T follicular helper cell (primary cell): ENCODE measurements at regions not wholly inside any gene's neighbourhood (a gene's known extent, or its start where the extent isn't known, plus 50 kb on each side); places are given as distances from the start of the nearest gene placed in this dataset.
"Not testable (repeated sequence)": the region's sequence is repeated elsewhere in the genome, so short reads cannot be mapped to it uniquely, and the experiment has no call there.

ENCODE experiments used
- DNase-seq: peaks from one replicate; pipeline ENCODE4 v3.0.0-alpha.2; 2020; ENCODE audit warnings: low read depth

DNA sequence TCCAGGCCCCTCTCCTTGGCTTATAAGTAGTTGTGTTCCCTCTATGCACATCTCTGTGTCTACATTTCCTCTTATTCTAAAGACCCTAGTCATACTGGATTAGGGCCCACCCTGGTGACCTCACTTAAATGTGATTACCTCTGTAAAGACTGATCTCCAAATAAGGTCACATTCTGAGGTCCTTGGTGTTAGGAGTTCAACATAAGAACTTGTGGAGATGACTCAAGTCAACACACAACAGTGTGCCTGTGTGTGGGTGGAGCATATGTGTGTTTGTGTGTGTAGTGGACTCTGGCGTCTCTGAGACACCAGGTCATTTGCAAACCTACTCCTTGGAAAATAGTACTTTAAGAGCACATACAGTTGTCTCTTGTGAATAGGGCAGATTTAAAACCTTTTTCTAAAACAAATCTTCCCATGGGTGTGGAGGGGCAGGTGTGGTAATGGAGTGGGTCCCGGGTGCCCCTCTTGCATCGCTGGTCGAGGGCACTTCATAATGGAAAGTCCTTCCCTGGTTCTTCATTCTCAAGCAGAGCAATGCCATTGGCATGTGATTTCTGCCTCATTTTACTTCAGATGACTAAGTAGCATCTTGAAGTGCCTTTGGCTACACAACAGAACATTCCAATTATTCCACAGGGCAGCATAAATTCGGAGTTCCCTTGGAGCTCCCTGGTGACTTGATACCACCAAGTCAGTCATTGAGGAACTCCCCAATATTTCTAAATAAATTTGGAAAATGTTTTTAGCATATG, 84.4 kb downstream of the C9orf152 start:
- DNase-seq: no peak

DNA sequence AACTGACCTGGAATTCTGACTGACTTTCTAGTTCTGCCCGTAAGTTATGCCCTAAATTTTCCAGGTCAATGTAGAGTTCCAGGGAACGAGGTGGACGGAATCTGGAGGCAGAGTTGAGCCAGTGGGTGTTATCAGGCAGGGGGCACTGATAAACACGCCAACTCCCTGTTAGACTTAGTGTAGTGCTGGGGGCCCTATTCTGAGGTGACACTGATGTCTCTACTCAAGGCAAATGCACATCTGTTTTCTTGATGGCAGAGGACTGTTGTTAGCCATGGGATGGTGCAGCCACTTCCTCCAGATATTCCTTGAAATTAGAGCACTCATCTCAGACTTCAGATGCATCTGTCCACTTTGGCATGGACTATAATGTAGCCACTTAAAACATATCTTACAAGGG, 83.5 kb downstream of the C9orf152 start:
- no peak for DNase-seq

GRCh38 chr9:110125207-110125751, 82.7 kb downstream of the C9orf152 start:
- no peak for DNase-seq

- DNase-seq: no peak
These were observed 82.1 kb downstream of the C9orf152 start for GRCh38 chr9:110125763-110126351.

- DNase-seq: no peak
These were observed 81.4 kb downstream of the C9orf152 start for GRCh38 chr9:110126499-110126941.

- DNase-seq: no peak
These were observed 80.7 kb downstream of the C9orf152 start for GRCh38 chr9:110126986-110127864.

DNA sequence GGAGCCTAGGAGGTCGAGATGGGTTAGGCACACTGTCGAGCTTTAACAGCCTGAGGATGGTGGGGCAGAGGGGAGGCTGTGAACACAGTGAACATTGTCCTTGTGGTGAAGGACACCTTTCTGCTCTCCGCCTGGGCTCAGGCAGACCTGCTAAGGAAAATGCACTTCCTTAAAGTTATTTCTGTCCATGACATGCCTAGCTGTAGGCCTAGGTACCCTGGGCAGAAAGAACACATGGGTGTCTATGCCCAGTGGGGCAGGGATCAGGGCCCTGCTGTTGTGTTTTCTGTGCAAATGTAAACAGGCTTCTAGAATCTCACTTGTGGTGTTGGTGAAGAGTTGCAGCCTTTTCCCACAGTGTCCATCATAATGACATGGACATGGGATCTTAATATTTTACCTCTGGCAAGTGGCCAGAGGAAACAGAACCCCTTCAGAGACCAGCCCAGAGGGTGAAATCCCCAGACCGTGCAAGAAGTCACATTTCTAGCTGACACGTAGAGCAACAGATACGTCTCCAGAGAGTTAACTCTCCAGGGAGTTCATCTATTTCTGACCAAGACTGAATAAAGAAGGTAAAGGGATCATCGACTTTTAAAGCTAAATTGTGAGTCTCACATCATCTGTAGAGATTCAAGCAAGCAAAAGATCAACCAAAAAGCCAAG, 79.2 kb downstream of the C9orf152 start:
- no peak for DNase-seq

DNA sequence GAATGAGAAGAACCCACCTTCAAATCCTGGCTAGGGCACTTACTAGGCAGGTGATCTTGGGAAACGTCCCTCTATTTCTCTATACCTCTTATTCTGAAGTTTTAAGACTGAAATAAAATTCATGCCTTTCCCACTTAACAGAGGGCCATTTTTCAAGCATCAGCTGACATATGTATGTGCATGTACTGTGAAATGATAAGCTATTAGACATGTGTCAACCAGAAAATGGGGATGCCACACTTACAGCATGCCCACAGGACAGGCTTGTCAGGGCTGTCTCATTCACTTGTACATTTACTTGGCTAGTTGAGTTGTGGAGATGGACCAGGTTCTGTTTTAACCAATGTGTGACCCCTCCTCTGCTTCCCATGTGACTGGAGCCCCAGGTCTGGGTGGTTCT, 78.5 kb downstream of the C9orf152 start:
- no peak for DNase-seq

DNA sequence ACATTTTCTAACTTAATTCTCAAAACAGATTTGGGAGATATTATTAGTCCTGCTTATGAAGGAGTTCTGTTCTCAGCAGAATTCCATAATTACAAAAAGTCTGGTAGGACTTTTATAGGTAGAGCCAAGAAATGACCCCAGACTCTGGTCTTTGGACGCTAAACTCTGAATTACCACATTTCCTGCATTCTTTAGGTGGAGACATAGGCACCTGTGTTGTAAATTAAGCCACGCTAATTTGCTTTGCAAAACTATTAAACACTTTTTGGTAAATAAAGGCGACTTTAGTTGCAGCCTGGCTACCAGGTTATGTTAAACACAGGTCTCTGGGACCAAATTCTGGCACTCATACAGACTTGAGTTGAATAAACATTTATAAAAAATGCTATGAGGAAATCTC, 77.7 kb downstream of the C9orf152 start:
- no peak for DNase-seq

DNA sequence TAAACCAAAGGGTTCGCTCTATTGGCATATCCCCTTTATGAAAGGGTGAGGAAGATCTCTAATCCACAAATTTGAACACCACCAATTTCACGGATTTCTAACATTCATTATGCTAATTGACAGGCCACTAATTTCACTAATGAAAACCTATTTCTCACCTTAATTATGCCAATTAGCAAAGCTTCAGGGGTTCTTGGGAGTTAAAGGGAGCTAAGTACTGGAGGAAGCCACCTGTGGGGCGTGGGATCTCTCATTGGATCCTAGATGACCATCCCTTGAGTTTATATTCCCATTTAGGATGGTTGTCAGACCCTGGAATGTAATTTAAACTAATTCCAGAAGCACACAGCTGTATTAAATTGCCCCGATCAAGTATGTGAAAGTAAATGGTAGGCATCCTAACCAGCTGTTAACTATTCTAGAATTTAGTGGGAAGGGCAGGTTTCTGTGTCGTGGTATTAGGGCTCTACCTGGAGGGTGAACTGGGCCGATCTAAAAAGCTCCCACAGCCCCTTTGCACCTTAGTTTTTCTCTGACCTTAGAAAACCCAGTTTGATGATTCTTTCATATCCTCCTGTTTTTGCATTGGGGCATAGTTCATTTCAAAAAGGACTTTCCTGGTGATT, 77.1 kb downstream of the C9orf152 start:
- DNase-seq: no peak

GRCh38 chr9:110131499-110131898, 76.5 kb downstream of the C9orf152 start:
- no peak for DNase-seq

DNA sequence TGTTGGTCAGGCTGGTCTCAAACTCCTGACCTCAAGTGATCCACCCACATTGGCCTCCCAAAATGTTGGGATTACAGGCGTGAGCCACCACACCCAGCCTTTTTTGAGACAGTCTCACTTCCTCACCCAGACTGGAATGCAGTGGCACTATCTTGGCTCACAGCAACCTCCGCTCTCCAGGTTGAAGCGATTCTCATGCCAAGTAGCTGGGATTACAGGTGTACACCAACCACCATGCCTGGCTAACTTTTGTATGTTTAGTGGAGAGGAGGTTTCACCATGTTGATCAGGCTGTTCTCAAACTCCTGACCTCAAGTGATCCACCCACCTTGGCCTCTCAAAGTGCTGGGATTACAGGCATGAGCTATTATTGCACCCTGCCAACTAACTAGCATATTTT, 75.4 kb downstream of the C9orf152 start:
- not testable (repeated sequence) for DNase-seq

DNA sequence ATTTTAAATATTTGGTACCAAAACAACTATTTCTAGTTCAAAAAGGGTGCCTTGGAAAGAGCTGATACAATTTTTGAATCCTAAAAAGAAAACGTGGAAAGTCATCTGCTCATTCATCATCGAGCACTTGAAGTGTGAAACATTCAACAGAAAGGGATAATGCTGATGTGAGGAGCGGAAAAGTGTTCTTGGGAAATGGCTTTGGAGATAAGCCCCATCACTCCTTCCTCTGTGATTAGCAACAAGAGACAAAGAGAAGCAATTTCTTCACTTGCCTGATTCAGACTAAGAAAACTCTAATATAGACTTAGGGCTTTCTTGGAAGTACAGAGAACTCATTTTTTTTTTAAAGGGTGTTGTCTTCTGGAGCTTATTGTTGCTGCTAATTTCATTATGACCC, 74.9 kb downstream of the C9orf152 start:
- DNase-seq: no peak

GRCh38 chr9:110133608-110134210, 74.2 kb downstream of the C9orf152 start:
- no peak for DNase-seq

DNA sequence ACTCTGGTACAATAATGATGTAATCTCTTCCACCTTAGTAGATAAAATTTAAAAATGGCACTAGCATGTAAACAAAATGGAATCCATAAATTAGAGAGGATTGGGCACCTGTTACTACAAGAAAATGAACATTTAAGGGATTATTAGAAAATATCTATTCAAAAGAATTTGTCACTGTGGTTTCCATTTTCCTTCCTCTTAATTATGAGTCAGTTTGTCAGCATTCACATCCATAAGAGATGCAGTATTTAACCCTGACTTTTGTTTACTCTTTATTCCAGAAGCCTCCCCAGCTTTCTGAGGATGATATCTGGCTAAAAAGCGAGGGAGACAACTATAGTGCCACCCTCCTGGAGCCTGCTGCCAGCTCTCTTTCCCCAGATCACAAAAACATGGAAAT, 72.1 kb downstream of the C9orf152 start:
- no peak for DNase-seq

DNA sequence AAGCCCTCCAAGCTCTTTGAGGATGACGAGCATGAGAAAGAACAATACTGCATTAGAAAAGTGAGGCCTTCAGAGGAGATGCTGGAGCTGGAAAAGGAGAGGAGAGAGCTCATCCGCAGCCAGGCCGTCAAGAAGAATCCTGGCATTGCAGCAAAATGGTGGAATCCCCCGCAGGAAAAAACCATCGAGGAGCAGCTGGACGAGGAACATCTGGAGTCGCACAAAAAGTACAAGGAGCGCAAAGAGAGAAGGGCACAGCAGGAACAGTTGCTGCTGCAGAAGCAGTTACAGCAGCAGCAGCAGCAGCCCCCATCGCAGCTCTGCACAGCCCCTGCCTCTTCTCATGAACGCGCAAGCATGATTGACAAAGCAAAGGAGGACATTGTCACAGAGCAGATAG, 71.2 kb downstream of the C9orf152 start:
- DNase-seq: no peak

DNA sequence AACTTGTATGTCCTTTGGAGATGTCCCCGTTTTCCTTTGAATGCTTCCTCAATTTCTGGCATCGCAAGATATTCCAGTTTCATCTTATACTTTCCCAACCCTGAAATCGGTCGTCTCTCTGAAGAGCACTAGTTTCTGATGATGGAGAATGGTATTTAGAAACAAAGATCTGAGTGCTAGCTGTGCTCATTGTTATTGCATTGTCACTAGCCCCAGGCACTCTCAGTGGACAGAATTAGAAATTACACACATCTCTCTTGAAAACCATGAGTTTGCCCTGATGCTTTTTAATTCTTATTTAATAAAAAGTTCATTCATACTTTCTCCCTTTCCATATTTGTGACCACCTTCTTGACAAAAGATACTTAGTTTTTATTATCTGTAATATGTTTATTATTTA, 67.7 kb downstream of the C9orf152 start:
- DNase-seq: no peak

- no peak for DNase-seq
These were observed 66.6 kb downstream of the C9orf152 start for GRCh38 chr9:110141227-110141793.

DNA sequence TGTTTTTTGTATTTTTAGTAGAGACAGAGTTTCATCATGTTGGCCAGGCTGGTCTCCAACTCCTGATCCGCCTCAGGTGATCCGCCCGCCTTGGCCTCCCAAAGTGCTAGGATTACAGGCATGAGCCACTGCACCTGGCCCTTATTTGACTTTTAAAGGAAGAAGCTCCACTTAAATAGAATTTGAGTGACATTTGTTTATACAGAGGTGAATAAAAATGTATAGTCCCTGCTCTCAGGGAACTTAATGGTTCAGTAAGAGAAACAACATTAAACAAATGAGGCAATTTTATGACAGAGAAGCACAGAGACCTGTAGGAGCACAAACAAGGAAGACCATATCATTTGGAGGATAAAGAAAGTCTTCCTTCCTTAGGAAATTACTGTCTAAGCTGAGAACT, 65.7 kb downstream of the C9orf152 start:
- DNase-seq: no peak

DNA sequence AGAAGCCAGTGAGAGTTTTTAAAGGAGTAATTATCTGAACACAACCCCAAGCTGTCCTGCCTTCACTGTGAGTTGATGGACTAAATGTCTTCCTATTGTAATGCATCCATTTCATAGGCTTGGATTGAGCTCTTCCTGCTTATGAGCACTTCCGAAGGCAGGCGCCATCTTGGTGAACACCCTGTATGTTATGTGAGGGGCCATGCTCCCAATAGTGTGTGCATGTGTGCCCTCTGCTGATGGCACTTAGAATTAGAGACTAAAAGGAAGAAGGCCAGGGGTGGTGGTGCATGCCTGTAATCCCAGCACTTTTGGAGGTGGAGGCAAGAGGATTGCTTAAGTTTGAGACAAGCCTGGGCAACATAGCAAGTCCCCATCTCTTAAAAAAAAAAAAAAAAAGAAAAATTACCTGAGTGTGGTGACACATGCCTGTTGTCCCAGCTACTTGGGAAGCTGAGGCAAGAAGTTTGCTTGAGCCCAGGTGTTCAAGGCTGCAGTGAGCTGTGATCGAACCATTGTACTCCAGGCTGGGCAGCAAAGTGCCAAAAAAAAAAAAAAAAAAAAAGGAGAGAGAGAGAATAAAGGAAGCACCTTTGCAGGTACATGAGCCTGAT, 65.0 kb downstream of the C9orf152 start:
- DNase-seq: no peak
